SK-N-SH (cell line): ENCODE measurements at regions not wholly inside any gene's neighbourhood (a gene's known extent, or its start where the extent isn't known, plus 50 kb on each side); places are given as distances from the start of the nearest gene placed in this dataset.
"Not testable (repeated sequence)": the region's sequence is repeated elsewhere in the genome, so short reads cannot be mapped to it uniquely, and the experiment has no call there.

Experiments
- CTCF ChIA-PET: fragments of 300-600, 350-600 bp; formaldehyde crosslinking; extraction: SDS; loops from one replicate; lab custom pipeline; 2021; lab: Yijun Ruan, JAX
- POLR2A ChIA-PET: fragments of 350-600 bp; sonication (Branson Sonifier 250); formaldehyde crosslinking; extraction: SDS; loops from one replicate; lab custom pipeline; 2020; ENCODE audit warnings: antibody characterized with exemption, inconsistent platforms; lab: Yijun Ruan, JAX
- DNase-seq: peaks from one replicate; pipeline ENCODE4 v3.0.0; 2012
- H2AFZ ChIP-seq: fragments of 200-600 bp; sonication (generic); 2 replicates; pipeline ENCODE4 v1.8.1; 2016; ENCODE audit warnings: antibody characterized with exemption, mild to moderate bottlenecking, low read depth
- H3F3A ChIP-seq: fragments of 200-600 bp; sonication (generic); replicated peaks from 2 replicates; pipeline ENCODE3; 2016; ENCODE audit warnings: antibody characterized with exemption, mild to moderate bottlenecking; ENCODE audit not compliant: insufficient read depth
- H3K27ac ChIP-seq, 2 experiments: fragments of 200-500 bp in 1 of 2; fragments of 200-600 bp in 1 of 2; sonication (Bioruptor generic) in 1 of 2; sonication (generic), shearing (Covaris generic) in 1 of 2; 2 replicates each; pipeline versions ENCODE4 v1.5.1 to v1.6.1; 2014 to 2016; ENCODE audit warnings: low read depth in 2 of 2, inconsistent platforms in 1 of 2, low read length in 1 of 2, mild to moderate bottlenecking in 1 of 2, mixed read lengths in 1 of 2
- H3K27me3 ChIP-seq: fragments of 200-600 bp; sonication (generic), shearing (Covaris generic); 2 replicates; pipeline ENCODE4 v1.6.1; 2016; ENCODE audit warnings: mixed run types; ENCODE audit not compliant: insufficient read depth
- H3K36me3 ChIP-seq, 2 experiments: fragments of 200-500 bp in 1 of 2; fragments of 200-600 bp in 1 of 2; sonication (Bioruptor generic) in 1 of 2; sonication (generic) in 1 of 2; replicated peaks in 1 of 2; 2 replicates each; pipeline versions ENCODE3 to v1.5.1; 2014 to 2016; ENCODE audit warnings: low read length in 1 of 2, mild to moderate bottlenecking in 1 of 2; ENCODE audit not compliant: insufficient read depth in 2 of 2, control insufficient read depth in 1 of 2
- H3K4me1 ChIP-seq, 2 experiments: fragments of 200-500 bp in 1 of 2; fragments of 200-600 bp in 1 of 2; sonication (Bioruptor generic) in 1 of 2; sonication (generic), shearing (Covaris generic) in 1 of 2; 2 replicates each; pipeline versions ENCODE4 v1.5.1 to v1.6.1; 2014 to 2016; ENCODE audit warnings: low read depth in 1 of 2, low read length in 1 of 2, mixed run types in 1 of 2; ENCODE audit not compliant: insufficient read depth in 2 of 2, control insufficient read depth in 1 of 2
- H3K4me2 ChIP-seq: fragments of 200-600 bp; sonication (generic), shearing (Covaris generic); 2 replicates; pipeline ENCODE4 v1.6.1; 2017; ENCODE audit warnings: mixed run types
- H3K4me3 ChIP-seq, 2 experiments: fragments of 200-500 bp in 1 of 2; fragments of 200-600 bp in 1 of 2; sonication (Bioruptor generic) in 1 of 2; sonication (generic), shearing (Covaris generic) in 1 of 2; 2 replicates each; pipeline versions ENCODE4 v1.5.1 to v1.8.1; 2014 to 2016; ENCODE audit warnings: low read depth in 2 of 2, inconsistent platforms in 1 of 2, low read length in 1 of 2, mild to moderate bottlenecking in 1 of 2, mixed read lengths in 1 of 2, moderate library complexity in 1 of 2
- H3K79me2 ChIP-seq: fragments of 200-600 bp; sonication (generic); 2 replicates; pipeline ENCODE4 v1.8.1; 2017; ENCODE audit warnings: mild to moderate bottlenecking; ENCODE audit not compliant: insufficient read depth
- H3K9ac ChIP-seq: fragments of 200-600 bp; sonication (generic); 2 replicates; pipeline ENCODE4 v1.6.1; 2017; ENCODE audit warnings: mixed run types
- H3K9me2 ChIP-seq: fragments of 200-600 bp; sonication (generic); 2 replicates; pipeline ENCODE4 v1.6.1; 2017; ENCODE audit warnings: mixed run types
- H3K9me3 ChIP-seq: fragments of 200-600 bp; sonication (generic); 2 replicates; pipeline ENCODE4 v1.6.1; 2017; ENCODE audit warnings: mixed run types, mild to moderate bottlenecking, moderate library complexity
- H4K20me1 ChIP-seq: fragments of 200-600 bp; sonication (generic); 2 replicates; pipeline ENCODE4 v1.6.1; 2017; ENCODE audit warnings: mild to moderate bottlenecking, mixed run types; ENCODE audit not compliant: insufficient read depth
- ELF1 ChIP-seq: IDR thresholded peaks from 2 replicates; pipeline ENCODE4 v1.4.0; 2012
- EP300 ChIP-seq, 2 experiments: IDR thresholded peaks; 2 replicates each; pipeline versions ENCODE4 v1.4.0 to v1.6.1; 2012; ENCODE audit warnings: borderline replicate concordance in 1 of 2, low read depth in 1 of 2, low read length in 1 of 2
- EZH2phosphoT487 ChIP-seq: fragments of 200-600 bp; sonication (generic); IDR thresholded peaks from 2 replicates; pipeline ENCODE4 v1.6.1; 2017; ENCODE audit warnings: low read depth, mixed run types, mild to moderate bottlenecking, antibody characterized with exemption, moderate library complexity, borderline replicate concordance
- FOXM1 ChIP-seq: IDR thresholded peaks from 2 replicates; pipeline ENCODE4 v1.4.0; 2012; ENCODE audit warnings: low read depth, mild to moderate bottlenecking
- JUND ChIP-seq: IDR thresholded peaks from 2 replicates; pipeline ENCODE4 v1.4.0; 2012
- MEF2A ChIP-seq: IDR thresholded peaks from 2 replicates; pipeline ENCODE4 v1.4.0; 2012; ENCODE audit warnings: low read depth, borderline replicate concordance
- MXI1 ChIP-seq: IDR thresholded peaks from 2 replicates; pipeline ENCODE4 v1.6.1; 2012; ENCODE audit warnings: mild to moderate bottlenecking, low read depth, low read length, improper control_type of control experiment
- NFIC ChIP-seq: IDR thresholded peaks from 2 replicates; pipeline ENCODE4 v1.4.0; 2012; ENCODE audit warnings: borderline replicate concordance
- NRF1 ChIP-seq: IDR thresholded peaks from 2 replicates; pipeline ENCODE4 v1.6.1; 2012; ENCODE audit warnings: low read depth, mild to moderate bottlenecking, low read length
- RCOR1 ChIP-seq: fragments of 150-350 bp; IDR thresholded peaks from 2 replicates; pipeline ENCODE4 v1.6.1; 2017; ENCODE audit warnings: antibody characterized with exemption, low read length
- SIN3A ChIP-seq: IDR thresholded peaks from 2 replicates; pipeline ENCODE4 v1.6.1; 2012; ENCODE audit warnings: low read depth, mild to moderate bottlenecking, low read length, moderate library complexity, borderline replicate concordance
- TCF12 ChIP-seq: IDR thresholded peaks from 2 replicates; pipeline ENCODE4 v1.4.0; 2012
- TEAD4 ChIP-seq: IDR thresholded peaks from 2 replicates; pipeline ENCODE4 v1.4.0; 2012; ENCODE audit warnings: mild to moderate bottlenecking, borderline replicate concordance; ENCODE audit not compliant: insufficient read depth
- WGBS: methylation state at CpG from one replicate; pipeline ENCODE4 v1.1.6; 2017; ENCODE audit warnings: low lambda C conversion rate; 5-methylcytosine and 5-hydroxymethylcytosine counted together
- TF ChIP-seq, protein P1 (sequence below): fragments of 150-350 bp; IDR thresholded peaks from 2 replicates; pipeline ENCODE4 v1.6.1; 2017; ENCODE audit warnings: antibody characterized with exemption, low read length, low read depth, borderline replicate concordance
- TF ChIP-seq, protein P2 (sequence below): IDR thresholded peaks from 2 replicates; pipeline ENCODE4 v1.4.0; 2012; ENCODE audit warnings: low read depth, borderline replicate concordance
- TF ChIP-seq, protein P3 (sequence below): fragments of 200-600 bp; sonication (generic); IDR thresholded peaks from 2 replicates; pipeline ENCODE4 v1.6.1; 2017; ENCODE audit warnings: antibody characterized with exemption, mild to moderate bottlenecking, moderate library complexity
- TF ChIP-seq, protein P4 (sequence below): IDR thresholded peaks from 2 replicates; pipeline ENCODE4 v1.6.1; 2012; ENCODE audit warnings: mild to moderate bottlenecking, low read depth, low read length, moderate library complexity
- TF ChIP-seq, protein P5 (sequence below): IDR thresholded peaks from 2 replicates; pipeline ENCODE4 v1.4.0; 2012; ENCODE audit warnings: low read depth, borderline replicate concordance
- TF ChIP-seq, protein P6 (sequence below): IDR thresholded peaks from 2 replicates; pipeline ENCODE4; 2012

DNA sequence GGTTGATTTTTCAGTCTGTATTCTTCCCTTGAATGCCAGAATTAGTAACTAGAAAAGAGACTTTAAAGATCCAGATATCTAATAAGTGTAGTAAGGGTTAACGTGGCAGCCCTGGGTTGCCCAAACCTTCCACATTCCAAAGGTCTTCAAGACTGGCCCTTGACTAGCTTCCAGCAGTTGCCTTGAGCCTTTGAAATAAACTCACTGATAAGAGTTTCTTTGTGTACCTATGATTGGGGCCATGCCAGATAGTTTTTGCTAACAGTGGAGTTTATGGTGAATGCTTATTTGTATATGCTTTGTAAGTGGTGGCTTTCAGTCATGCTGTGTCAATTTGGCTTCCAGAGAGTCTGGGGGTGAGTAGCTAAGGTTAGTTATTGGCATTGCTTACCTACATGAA is 722.3 kb downstream of the RNF144A start:
- Histone ChIP-seq H2AFZ (no peak overlapping the region), H3K9me2 (no peaks in the 10 kb centered on the region), H3K4me3 (no peak overlapping the region), H4K20me1 (no peaks in the 10 kb centered on the region), H3K4me2 (no peak overlapping the region), H3K27ac (no peak overlapping the region), H3K27me3 (no peaks in the 10 kb centered on the region), H3K9ac (no peak overlapping the region), H3K79me2 (no peaks in the 10 kb centered on the region), H3K9me3 (no peaks in the 10 kb centered on the region), H3K36me3 (no peaks in the 10 kb centered on the region), H3F3A (no peaks in the 10 kb centered on the region), H3K4me1 (peaks cover 0 to 3% of the 10 kb centered on the region in 2 experiments; a peak in 2 of 4 replicates)
- TF ChIP-seq TEAD4 = no peak
- TF ChIP-seq EZH2phosphoT487 = no peak
- TF ChIP-seq, protein P1, sequence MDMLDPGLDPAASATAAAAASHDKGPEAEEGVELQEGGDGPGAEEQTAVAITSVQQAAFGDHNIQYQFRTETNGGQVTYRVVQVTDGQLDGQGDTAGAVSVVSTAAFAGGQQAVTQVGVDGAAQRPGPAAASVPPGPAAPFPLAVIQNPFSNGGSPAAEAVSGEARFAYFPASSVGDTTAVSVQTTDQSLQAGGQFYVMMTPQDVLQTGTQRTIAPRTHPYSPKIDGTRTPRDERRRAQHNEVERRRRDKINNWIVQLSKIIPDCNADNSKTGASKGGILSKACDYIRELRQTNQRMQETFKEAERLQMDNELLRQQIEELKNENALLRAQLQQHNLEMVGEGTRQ = no peak
- no peak for TF ChIP-seq TCF12
- no peak for TF ChIP-seq EP300 (IDR thresholded peaks at IDR 0.05; ENCODE audit: borderline replicate concordance in 1 of 2, low read depth in 1 of 2, low read length in 1 of 2)
- no peak for TF ChIP-seq RCOR1
- no peak for TF ChIP-seq NRF1
- TF ChIP-seq ELF1 = no peak
- TF ChIP-seq MXI1 = no peak
- TF ChIP-seq, protein P2, sequence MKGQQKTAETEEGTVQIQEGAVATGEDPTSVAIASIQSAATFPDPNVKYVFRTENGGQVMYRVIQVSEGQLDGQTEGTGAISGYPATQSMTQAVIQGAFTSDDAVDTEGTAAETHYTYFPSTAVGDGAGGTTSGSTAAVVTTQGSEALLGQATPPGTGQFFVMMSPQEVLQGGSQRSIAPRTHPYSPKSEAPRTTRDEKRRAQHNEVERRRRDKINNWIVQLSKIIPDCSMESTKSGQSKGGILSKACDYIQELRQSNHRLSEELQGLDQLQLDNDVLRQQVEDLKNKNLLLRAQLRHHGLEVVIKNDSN = no peak
- TF ChIP-seq, protein P3, sequence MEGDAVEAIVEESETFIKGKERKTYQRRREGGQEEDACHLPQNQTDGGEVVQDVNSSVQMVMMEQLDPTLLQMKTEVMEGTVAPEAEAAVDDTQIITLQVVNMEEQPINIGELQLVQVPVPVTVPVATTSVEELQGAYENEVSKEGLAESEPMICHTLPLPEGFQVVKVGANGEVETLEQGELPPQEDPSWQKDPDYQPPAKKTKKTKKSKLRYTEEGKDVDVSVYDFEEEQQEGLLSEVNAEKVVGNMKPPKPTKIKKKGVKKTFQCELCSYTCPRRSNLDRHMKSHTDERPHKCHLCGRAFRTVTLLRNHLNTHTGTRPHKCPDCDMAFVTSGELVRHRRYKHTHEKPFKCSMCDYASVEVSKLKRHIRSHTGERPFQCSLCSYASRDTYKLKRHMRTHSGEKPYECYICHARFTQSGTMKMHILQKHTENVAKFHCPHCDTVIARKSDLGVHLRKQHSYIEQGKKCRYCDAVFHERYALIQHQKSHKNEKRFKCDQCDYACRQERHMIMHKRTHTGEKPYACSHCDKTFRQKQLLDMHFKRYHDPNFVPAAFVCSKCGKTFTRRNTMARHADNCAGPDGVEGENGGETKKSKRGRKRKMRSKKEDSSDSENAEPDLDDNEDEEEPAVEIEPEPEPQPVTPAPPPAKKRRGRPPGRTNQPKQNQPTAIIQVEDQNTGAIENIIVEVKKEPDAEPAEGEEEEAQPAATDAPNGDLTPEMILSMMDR = no peak
- TF ChIP-seq SIN3A = no peak
- TF ChIP-seq, protein P4, sequence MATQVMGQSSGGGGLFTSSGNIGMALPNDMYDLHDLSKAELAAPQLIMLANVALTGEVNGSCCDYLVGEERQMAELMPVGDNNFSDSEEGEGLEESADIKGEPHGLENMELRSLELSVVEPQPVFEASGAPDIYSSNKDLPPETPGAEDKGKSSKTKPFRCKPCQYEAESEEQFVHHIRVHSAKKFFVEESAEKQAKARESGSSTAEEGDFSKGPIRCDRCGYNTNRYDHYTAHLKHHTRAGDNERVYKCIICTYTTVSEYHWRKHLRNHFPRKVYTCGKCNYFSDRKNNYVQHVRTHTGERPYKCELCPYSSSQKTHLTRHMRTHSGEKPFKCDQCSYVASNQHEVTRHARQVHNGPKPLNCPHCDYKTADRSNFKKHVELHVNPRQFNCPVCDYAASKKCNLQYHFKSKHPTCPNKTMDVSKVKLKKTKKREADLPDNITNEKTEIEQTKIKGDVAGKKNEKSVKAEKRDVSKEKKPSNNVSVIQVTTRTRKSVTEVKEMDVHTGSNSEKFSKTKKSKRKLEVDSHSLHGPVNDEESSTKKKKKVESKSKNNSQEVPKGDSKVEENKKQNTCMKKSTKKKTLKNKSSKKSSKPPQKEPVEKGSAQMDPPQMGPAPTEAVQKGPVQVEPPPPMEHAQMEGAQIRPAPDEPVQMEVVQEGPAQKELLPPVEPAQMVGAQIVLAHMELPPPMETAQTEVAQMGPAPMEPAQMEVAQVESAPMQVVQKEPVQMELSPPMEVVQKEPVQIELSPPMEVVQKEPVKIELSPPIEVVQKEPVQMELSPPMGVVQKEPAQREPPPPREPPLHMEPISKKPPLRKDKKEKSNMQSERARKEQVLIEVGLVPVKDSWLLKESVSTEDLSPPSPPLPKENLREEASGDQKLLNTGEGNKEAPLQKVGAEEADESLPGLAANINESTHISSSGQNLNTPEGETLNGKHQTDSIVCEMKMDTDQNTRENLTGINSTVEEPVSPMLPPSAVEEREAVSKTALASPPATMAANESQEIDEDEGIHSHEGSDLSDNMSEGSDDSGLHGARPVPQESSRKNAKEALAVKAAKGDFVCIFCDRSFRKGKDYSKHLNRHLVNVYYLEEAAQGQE = no peak
- TF ChIP-seq NFIC = no peak
- no peak for TF ChIP-seq MEF2A
- no peak for TF ChIP-seq FOXM1
- no peak for TF ChIP-seq JUND
- TF ChIP-seq, protein P5, sequence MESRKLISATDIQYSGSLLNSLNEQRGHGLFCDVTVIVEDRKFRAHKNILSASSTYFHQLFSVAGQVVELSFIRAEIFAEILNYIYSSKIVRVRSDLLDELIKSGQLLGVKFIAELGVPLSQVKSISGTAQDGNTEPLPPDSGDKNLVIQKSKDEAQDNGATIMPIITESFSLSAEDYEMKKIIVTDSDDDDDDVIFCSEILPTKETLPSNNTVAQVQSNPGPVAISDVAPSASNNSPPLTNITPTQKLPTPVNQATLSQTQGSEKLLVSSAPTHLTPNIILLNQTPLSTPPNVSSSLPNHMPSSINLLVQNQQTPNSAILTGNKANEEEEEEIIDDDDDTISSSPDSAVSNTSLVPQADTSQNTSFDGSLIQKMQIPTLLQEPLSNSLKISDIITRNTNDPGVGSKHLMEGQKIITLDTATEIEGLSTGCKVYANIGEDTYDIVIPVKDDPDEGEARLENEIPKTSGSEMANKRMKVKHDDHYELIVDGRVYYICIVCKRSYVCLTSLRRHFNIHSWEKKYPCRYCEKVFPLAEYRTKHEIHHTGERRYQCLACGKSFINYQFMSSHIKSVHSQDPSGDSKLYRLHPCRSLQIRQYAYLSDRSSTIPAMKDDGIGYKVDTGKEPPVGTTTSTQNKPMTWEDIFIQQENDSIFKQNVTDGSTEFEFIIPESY = no peak
- TF ChIP-seq, protein P6, sequence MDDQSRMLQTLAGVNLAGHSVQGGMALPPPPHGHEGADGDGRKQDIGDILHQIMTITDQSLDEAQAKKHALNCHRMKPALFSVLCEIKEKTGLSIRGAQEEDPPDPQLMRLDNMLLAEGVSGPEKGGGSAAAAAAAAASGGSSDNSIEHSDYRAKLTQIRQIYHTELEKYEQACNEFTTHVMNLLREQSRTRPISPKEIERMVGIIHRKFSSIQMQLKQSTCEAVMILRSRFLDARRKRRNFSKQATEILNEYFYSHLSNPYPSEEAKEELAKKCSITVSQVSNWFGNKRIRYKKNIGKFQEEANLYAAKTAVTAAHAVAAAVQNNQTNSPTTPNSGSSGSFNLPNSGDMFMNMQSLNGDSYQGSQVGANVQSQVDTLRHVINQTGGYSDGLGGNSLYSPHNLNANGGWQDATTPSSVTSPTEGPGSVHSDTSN = no peak
- ChIA-PET POLR2A (no interaction called here), CTCF (interaction anchor here (1.7 kb wide), 1 partner anchor 9 kb away, joined by 4 read pairs; no protein-coding TSS in a partner anchor)
- WGBS = 39% methylated on average over 1 of the region's 1 CpG
- DNase-seq = no peak

DNA sequence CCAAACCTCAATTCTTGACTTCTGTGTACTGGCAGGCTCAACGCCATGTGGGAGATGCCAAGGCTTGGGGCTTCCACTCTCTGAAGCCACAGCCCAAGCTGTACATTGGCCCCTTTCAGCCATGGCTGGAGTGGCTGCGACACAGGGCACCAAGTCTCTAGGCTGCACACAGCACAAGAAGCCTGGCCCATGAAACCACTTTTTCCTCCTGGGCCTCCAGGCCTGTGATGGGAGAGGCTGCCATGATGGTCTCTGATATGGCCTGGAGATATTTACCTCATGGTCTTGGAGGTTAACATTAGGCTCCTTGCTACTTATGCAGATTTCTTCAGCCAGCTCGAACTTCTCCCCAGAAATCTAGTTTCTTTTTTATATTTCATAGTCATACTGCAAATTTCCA is 724.1 kb downstream of the RNF144A start:
- H3K79me2 ChIP-seq, H3K9me2 ChIP-seq, H3K27me3 ChIP-seq, H3K4me1 ChIP-seq, H3K4me2 ChIP-seq, POLR2A ChIA-PET, H3K36me3 ChIP-seq, H3K9ac ChIP-seq, DNase-seq, H4K20me1 ChIP-seq, H2AFZ ChIP-seq, H3F3A ChIP-seq, H3K4me3 ChIP-seq, H3K9me3 ChIP-seq, H3K27ac ChIP-seq: not testable (repeated sequence)
- CTCF ChIA-PET = interaction anchor here (1.1 kb wide), 1 partner anchor 25 kb away, joined by 3 read pairs; no protein-coding TSS in a partner anchor
- 29% methylated on average over 3 of the region's 3 CpGs for WGBS
